GM21367 (cell line): ENCODE measurements at regions not wholly inside any gene's neighbourhood (a gene's known extent, or its start where the extent isn't known, plus 50 kb on each side); places are given as distances from the start of the nearest gene placed in this dataset.
"Not testable (repeated sequence)": the region's sequence is repeated elsewhere in the genome, so short reads cannot be mapped to it uniquely, and the experiment has no call there.

Source experiments
- ATAC-seq: cut with Tn5 transposase; IDR thresholded peaks from one replicate; pipeline ENCODE4 v1.9.1; 2021; ENCODE audit not compliant: unreplicated experiment

GRCh38 chr5:101091902-101092301 lies 188.8 kb upstream of the ST8SIA4 start:
- ATAC-seq, result no peak

GRCh38 chr5:101084353-101084752 lies 181.3 kb upstream of the ST8SIA4 start:
- ATAC-seq, result no peak

GRCh38 chr5:101080462-101081240 lies 177.6 kb upstream of the ST8SIA4 start:
- ATAC-seq, result no peak

GRCh38 chr5:101068298-101068697 lies 165.2 kb upstream of the ST8SIA4 start:
- no peak for ATAC-seq

GRCh38 chr5:101067429-101067828 lies 164.3 kb upstream of the ST8SIA4 start:
- no peak for ATAC-seq

GRCh38 chr5:101062902-101063301 lies 159.8 kb upstream of the ST8SIA4 start:
- ATAC-seq, result no peak

- ATAC-seq, result peak; percentile 60
Observed at GRCh38 chr5:101047181-101047580, 144.1 kb upstream of the ST8SIA4 start.

- ATAC-seq, result no peak
Observed at GRCh38 chr5:101045689-101046088, 142.6 kb upstream of the ST8SIA4 start.

- not testable (repeated sequence) for ATAC-seq
Observed at GRCh38 chr5:101040002-101040401, 136.9 kb upstream of the ST8SIA4 start.

- no peak for ATAC-seq
Observed at GRCh38 chr5:101036778-101037177, 133.7 kb upstream of the ST8SIA4 start.

GRCh38 chr5:101035425-101035824 lies 132.3 kb upstream of the ST8SIA4 start:
- no peak for ATAC-seq

GRCh38 chr5:101024299-101024698 lies 121.2 kb upstream of the ST8SIA4 start:
- ATAC-seq, result no peak

GRCh38 chr5:101018299-101018698 lies 115.2 kb upstream of the ST8SIA4 start:
- ATAC-seq, result no peak

- ATAC-seq, result no peak
Observed at GRCh38 chr5:101012880-101013279, 109.8 kb upstream of the ST8SIA4 start.

- peak; percentile 95 for ATAC-seq
Observed at GRCh38 chr5:101009758-101010519, 106.9 kb upstream of the ST8SIA4 start.

GRCh38 chr5:100992354-100992753 lies 89.3 kb upstream of the ST8SIA4 start:
- ATAC-seq, result no peak

GRCh38 chr5:100983601-100984000 lies 80.5 kb upstream of the ST8SIA4 start:
- ATAC-seq, result not testable (repeated sequence)

- ATAC-seq, result no peak
Observed at GRCh38 chr5:100974082-100974481, 71.0 kb upstream of the ST8SIA4 start.

GRCh38 chr5:100970646-100971255 lies 67.7 kb upstream of the ST8SIA4 start:
- no peak for ATAC-seq

GRCh38 chr5:100965291-100965690 lies 62.2 kb upstream of the ST8SIA4 start:
- no peak for ATAC-seq
